A673 (cell line): ENCODE measurements at regions not wholly inside any gene's neighbourhood (a gene's known extent, or its start where the extent isn't known, plus 50 kb on each side); places are given as distances from the start of the nearest gene placed in this dataset.

Source experiments
- CTCF ChIP-seq: fragments of 300-800, 200-600 bp; sonication (generic); conservative IDR thresholded peaks from 2 replicates; pipeline ENCODE4 v1.5.1; 2017; ENCODE audit warnings: low read depth, mild to moderate bottlenecking, antibody characterized with exemption, low read length, moderate library complexity, mixed read lengths
- EZH2 ChIP-seq: fragments of 200-600 bp; sonication (generic); IDR thresholded peaks from 2 replicates; pipeline ENCODE4 v1.6.1; 2017; ENCODE audit warnings: borderline replicate concordance, low read depth, mild to moderate bottlenecking, mixed read lengths, antibody characterized with exemption, low read length; ENCODE audit not compliant: poor library complexity, severe bottlenecking

- no peak for TF ChIP-seq CTCF
- TF ChIP-seq EZH2, result no peak
Measured at GRCh38 chr9:38175423-38175822, 106.4 kb upstream of the SHB start.
